Caki2 (cell line): ENCODE measurements at regions not wholly inside any gene's neighbourhood (a gene's known extent, or its start where the extent isn't known, plus 50 kb on each side); places are given as distances from the start of the nearest gene placed in this dataset.

Experiments used
- DNase-seq: peaks from one replicate; pipeline ENCODE4 v3.0.0-alpha.2; 2015; ENCODE audit warnings: low read depth
- in situ Hi-C: cut with HindIII; loops from 2 replicates; pipeline ENCODE4 v1.10.0; 2016; ENCODE audit warnings: low sequenced_read_pairs, low pct_unique_long_range_greater_than_20kb, mixed read lengths

DNA sequence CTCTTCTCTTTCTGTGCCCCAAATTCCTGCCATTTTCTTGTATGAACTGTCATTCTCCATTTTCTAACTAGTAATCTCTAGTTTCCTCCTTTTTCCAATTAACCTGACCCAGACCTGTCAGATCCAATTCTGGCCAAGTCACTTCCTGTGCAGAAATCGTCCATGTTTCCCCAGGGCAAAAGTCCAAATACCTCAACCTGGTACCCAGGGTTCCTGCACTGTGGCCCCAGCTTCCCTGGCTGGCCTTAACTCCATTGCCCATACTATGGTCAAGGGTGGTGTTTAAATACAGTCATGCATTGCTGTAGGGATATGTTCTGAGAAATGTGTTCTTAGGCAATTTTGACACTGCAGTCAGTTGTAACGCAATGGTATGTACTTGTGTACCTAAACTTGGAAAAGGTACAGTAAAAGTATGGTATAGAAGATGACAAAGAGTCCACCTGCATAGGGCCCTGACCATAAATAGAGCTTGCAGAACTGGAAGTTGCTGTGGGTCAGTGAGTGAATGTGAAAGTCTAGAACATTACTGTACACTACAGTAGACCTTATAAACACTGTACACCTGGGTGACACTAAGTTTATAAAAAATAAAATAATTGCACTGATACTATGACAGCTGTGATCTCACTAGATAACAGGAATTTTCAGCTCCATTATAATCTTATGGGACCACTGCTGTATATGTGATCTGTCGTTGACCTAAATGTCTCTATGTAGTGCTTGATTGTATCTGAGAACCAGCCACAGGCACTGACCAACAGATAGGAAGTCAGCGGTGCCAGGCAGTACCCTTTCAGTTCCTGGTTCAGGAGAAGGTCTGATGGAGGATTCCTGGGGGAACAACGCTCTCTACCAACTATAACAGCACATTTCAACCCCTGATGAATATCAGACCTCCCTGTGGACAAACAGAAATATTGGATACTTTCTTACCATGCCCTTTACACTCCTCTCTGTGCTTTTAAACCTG lies 336.1 kb upstream of the PROK2 start:
- no peak for DNase-seq
- in situ Hi-C loops = no loop called here

DNA sequence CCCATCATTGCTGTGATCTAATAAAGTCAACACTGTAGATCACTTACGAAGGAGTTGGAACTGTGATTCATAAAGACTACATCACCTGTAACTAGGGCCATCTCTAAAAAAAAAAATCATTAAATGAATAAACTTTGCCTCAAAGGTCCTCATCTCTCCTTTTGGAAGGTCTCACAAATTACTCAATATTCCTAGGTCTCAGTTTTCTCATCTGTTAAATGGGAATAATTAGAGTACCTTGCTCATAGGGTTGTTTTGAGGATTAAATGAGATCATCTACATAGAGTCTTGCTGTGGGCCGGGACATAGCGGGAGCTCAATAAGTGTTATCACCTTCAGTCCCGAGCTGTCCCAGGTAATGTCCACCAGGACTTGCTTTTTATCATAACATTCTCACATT lies 335.1 kb upstream of the PROK2 start:
- in situ Hi-C loops = no loop called here

DNA sequence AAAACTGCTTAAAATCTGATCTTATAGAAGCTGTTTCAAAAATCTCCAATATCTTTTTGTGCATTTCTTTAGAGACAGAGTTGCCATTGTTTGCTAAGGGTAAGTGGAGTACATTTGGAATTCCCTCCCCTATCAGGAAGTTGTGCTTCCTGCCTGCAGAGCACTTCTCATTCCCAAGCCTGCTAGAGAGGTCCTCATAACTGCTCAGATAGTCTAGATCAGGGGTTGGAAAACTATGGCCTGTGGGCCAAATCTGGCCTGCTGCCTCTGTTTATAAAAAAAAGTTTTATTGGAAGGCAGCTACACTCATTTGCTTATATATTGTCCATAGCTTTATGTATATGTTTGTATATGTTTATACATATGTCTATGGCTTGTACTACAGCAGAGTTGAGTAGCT lies 333.7 kb upstream of the PROK2 start:
- no peak for DNase-seq
- in situ Hi-C loops = no loop called here

More for the DNA sequence above, 335.1 kb upstream of the PROK2 start:
- DNase-seq = no peak

DNA sequence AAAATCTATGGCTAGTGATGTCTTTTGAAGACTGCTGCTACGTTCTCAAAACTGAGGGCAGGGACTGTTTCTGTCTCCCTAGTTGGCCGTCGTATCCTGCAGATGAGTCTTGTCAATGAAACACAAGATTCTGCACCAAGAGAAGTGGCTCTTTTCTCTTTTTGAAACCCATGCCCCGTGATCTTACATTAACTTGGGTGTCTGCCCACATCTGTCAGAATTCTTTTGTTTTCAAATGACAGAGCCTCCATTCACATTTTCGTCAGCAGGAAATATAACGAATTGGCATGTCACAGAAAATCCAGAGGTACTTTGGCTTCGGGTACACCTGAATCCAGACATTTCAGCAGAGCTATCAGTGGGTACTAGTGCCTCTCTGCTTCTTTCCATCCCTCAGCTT lies 331.3 kb upstream of the PROK2 start:
- in situ Hi-C loops = no loop called here
- DNase-seq = no peak

DNA sequence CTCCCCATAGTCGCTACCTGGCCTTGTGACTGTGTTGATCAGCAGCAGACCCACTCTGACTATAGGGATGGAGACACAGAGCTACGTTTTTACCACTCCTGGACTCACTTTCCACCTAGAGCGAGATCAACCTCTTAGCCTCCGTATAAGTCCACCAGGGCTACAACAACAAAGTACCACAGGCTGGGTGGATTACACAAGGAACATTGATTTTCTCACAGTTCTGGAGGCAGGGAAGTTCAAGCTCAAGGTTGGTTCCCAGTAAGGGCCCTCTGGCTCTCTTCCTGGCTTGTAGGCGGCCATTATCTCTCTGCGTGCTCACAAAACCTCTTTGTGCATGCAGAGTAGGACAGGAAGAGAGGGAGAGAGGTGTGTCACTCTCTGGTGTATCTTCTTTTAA lies 330.4 kb upstream of the PROK2 start:
- DNase-seq = no peak
- in situ Hi-C loops = no loop called here

DNA sequence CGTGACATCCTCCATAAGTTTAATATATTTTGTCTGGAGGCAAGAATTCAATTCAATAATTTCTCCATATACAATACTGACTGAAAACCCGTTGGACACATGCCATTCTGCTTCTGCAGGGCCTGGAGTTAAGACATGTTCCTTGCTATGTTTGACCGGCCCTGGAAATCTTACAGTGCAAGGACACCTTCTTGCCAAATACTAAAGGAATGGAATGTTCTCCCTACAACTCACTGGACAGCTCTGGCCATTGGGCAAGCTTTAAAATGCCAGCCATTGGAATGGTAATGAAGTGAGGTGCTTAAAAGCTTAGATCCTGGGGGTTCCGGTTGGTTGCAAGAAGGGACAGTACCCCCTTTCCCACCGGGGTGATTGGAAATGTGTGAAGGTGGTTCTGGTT lies 329.8 kb upstream of the PROK2 start:
- in situ Hi-C loops = no loop called here
- DNase-seq = no peak

DNA sequence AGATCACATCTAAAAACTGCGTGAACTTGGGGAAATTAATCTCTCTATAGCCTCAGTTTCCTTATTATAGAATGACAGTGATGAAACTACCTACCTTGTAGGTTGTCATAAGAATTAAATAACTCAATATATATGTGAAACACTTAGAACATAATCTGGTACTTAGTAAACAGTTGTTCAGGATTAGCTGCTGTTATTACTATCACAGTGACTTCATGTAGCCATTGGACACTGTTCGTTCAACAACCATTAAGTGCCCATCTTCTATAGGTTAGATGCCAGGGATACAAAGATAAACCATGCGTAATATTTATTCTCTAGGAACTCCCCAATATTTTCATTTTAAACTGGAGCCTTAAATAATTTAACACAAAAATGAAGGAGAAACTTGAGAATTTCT lies 329.0 kb upstream of the PROK2 start:
- in situ Hi-C loops = no loop called here
- no peak for DNase-seq

DNA sequence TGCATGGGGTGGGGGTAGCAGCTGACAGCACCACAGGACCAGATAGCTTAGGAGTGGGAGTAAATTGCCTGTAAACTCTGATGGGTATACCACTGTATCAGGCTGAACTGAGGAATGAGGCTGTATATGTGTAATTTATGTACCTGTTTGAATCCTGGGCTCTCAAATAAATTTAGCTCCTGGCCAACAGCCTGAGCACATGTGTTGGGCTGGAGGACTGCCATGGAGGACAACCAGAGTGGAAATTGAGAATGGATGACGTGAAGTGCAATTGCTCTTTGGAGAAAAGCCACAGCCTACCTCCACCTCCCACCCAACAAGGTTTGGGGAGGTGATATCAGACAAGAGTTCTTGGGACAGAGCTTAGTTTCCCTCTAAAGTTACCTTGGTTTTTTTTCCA lies 328.6 kb upstream of the PROK2 start:
- in situ Hi-C loops = no loop called here
- DNase-seq = no peak

DNA sequence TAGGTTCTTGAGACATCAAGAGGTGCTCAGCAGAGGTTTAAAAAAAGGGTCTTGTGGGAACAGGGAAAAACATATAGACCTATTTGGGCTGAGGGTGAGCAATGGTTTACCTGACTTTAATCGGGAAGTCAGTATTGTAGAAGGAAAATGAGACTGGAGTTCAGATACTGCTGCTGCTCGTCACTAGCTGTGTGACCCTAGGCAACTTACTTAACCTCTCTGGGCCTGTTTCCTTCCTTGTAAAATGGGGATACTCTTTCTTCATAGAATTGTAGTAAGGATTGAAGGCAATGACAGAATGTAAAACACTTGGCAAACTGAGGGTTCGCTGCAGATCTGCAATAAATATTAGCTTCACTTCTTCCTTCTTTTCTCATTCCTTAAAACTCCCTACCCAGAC lies 327.5 kb upstream of the PROK2 start:
- in situ Hi-C loops = no loop called here
- no peak for DNase-seq

DNA sequence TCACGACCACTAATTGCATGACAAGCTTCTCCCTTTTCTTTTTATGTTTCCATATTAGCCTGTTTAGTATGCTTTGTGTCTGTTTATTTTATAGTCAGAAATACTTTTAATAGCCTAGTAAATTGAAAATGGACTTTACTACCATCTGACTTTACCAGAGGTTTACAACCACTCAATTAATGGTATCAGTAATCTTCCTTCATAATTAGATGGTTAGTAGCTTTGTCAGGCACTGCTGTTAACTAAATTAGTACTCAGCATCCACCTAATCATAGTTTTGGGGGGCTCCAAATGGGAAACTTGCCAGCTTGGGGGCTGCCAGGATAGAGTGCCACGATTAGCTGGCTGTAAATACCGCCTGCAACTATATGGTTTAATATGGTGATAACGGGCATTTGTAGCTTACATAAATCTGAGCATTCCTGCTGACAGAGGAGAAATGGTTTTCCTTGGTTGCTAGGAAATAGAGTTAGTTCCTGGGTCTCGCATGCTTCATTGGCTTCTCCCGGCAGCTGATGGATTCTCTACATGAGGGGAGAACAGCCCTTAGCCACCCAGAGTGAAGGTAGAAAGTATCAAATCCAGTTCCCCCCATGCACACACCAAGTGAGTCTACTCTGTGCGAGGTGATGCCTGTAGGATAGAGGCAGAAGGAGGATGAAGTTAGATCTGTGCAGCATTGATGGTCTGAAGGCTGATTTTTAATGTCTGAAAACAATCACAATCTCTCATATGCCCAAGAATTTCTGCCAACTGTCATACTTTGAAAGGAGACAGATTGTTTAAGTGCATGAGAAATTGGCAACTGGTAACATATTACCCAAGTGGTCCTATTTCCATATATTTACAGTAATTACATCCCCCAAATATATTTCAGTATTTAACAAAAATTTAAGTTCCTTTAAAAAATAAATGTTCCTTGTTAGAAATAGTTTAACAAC lies 326.6 kb upstream of the PROK2 start:
- in situ Hi-C loops = no loop called here
- DNase-seq = no peak

DNA sequence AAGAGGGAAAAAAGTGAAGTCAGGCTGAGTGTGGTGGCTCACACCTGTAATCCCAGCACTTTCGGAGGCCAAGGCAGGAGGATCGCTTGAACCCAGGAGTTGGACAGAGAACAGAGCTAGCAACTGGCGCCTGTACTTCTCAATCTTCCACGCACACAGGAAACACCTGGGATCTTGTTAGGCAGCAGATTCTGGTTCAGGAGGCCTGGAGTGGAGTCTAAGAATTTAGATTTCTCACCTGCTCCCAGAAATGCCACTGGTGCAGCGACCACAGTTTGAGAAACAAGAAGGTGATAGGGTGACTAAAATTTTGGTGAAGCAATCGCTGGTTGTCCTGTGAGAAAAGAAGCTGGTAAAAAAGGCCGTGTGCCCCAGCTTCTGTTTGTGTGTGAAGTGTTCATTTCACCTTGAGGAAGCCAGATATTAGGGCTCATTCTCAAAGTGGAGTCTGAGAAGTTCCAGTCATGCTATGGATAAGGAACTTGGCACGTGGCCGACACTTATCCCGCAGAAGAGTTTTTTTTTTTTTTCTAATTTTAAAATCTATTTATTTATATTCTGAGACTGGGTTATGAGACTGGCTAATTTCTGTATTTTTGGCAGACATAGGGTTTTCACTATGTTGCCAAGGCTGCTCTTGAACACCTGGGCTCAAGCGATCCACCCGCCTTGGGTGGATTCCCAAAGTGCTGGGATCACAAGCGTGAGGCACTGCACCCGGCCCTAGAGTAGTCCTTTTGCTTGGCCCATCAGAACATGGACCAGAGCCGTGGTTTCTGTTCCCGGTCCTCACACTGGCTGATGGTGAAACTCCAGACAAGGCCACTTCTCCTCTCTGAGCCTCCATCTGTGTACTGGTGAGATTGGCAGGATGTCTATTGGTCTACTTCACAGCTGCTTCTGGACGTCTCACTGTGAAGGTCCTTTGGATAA lies 324.6 kb upstream of the PROK2 start:
- no peak for DNase-seq
- in situ Hi-C loops = no loop called here

DNA sequence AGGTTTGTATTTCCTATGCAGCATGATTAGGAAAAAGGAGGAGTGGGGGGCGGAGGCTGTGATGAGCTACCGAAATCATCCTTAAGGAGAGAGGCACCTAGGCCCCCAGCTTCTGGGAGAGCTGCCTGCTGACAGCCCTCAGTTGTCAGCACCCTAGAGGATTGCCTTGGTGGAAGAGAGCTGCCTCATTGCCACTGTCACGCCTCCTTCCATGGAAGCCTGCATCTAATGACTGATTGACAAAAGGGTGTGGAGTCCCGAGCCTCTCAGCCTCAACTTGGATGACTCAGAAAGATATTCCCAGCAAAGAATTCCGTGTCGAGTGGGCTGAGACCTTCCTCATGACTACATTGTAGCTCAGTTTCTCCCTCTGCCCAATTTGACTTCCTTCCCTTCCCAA lies 320.4 kb upstream of the PROK2 start:
- DNase-seq = peak; percentile 21
- in situ Hi-C loops = no loop called here

DNA sequence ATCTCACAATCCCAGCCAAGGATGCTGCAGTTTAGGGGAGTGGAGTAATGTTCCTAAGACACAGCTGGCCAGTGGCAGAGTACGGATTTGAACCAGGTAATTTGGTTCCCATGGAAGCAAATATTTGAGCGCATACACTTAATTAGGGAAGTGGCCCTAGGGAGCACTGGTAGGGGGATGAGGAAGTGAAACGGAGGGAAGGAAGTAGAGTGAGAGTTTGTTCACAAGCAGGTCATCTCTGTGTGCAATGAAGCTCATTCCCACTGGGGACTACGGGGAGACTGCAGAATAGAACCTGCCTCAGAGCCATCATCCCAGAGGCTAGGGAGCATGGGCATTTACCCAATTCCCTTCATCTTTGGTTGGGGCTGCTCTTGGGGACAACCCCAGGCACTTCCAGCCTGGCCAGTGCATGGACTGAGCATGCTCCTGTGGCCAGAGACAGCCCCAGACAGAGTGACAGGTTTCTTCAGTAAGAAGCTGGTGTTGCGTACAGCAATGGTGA lies 317.2 kb upstream of the PROK2 start:
- no peak for DNase-seq
- in situ Hi-C loops = no loop called here

DNA sequence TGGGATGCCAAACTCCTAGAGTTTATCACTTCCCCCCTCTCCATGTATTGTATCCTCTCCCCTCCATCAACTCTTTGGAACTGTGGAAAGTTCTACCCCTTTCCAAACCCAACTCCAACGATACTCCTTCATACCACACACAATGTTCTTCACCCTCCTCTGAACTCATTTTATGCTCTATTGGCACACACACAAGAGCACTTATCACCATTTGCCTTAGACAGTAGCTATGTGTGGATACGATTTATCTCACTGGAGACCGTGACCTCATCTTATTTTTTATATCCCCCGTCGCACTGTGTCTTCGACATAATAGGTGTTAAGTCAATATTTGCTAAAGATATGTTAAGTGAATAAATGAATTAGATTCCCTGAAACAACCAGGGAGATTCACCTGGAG lies 316.5 kb upstream of the PROK2 start:
- DNase-seq = no peak
- in situ Hi-C loops = no loop called here

DNA sequence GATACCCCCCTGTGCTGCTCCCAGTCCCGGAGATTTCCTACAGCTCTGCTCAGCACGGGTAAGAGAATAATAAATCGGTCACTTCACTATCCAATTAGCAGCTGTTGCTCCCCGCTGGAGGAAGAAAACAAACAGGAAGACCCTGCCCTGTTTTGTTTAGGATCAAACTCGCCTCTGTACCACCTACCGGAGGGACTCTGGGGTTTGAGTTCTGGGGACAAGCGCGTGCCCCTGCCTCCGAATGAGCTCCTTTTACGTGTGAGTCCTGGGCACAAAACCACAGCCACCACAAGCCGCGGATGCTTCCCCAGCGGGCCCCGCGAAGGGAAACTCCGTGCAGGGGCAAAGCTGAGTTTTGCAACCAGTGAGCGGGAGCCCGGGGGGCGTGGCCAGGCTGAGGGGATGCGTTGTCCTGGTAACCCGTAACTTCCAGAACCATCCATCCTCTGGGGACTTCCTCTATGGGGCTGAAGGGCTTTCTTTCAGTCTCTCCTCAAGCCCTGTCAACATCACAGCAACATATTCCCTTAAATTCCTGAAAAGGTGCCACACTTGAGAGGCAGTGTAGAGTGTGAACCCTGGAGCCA lies 315.7 kb upstream of the PROK2 start:
- no peak for DNase-seq
- in situ Hi-C loops = no loop called here

DNA sequence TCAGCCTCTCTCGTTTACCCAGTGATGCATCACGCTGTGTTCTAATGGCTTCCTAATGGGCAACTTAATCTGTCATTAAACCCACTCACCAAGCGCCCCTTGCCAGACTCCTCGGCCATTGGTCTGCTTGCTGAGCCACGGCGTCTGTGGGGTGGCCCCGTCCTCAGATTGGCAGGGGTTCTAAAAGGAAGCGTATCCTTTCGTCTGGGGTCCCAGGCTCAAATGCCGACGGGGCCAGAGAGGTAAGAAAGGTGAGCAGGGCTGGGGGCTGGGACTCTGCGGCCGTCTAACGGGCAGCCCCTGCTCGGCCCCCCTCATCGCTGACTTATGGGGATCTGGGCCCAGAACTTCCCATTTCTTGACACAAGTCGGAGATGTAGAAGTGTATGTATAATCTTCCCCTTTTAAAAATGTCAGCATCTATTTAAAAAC lies 315.1 kb upstream of the PROK2 start:
- in situ Hi-C loops = no loop called here
- DNase-seq = no peak

DNA sequence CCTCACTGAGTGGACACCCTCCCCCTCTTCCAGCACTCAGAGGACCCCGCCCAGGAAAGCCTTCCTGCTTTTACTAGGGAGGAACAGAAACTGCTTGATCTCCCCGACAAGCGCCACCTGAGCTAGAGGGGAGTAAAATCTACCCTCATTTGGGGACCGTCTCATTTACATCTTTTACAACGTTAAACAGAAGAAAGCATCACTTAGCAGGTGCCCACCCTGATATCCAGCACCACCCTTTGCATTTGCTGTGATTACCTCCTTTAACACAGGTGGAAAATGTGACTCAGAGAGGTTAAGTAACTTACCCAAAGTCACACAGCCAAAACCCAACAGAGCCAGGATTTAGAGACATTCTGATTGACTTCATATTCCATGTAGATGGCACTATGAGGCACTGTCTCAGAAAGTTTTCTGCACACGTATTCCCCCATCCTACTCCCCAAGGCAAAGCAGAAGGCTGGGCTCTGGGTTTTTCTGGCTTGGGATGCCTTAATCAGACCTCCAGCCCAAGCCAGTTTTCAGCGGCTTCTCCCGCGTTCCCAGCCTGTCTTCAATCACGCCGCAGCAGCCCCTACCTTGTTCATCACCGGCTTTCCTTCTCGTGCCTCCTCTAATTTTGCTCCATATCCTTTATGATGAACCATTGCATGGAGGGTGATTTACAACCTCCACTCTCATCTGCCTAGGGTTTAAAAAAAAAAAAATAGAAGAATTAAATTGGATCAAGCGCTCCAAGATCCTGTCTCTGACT lies 314.6 kb upstream of the PROK2 start:
- in situ Hi-C loops = no loop called here
- no peak for DNase-seq
